Osteocyte (in vitro differentiated cells): ENCODE measurements at regions not wholly inside any gene's neighbourhood (a gene's known extent, or its start where the extent isn't known, plus 50 kb on each side); places are given as distances from the start of the nearest gene placed in this dataset.

Experiments
- DNase-seq: peaks from one replicate; pipeline ENCODE4 v3.0.0; 2021; ENCODE audit warnings: mixed read lengths; ENCODE audit not compliant: unreplicated experiment; ENCODE audit errors: extremely low spot score
- H3K27ac Mint-ChIP-seq: one replicate; pipeline ENCODE4 v1.8.0; 2021; ENCODE audit warnings: mild to moderate bottlenecking, mixed read lengths; ENCODE audit not compliant: unreplicated experiment
- H3K27me3 Mint-ChIP-seq: one replicate; pipeline ENCODE4 v1.8.0; 2021; ENCODE audit warnings: mixed read lengths; ENCODE audit not compliant: unreplicated experiment
- H3K36me3 Mint-ChIP-seq: one replicate; pipeline ENCODE4 v1.8.0; 2021; ENCODE audit warnings: mixed read lengths; ENCODE audit not compliant: unreplicated experiment
- H3K4me1 Mint-ChIP-seq: one replicate; pipeline ENCODE4 v1.8.0; 2021; ENCODE audit warnings: mixed read lengths; ENCODE audit not compliant: unreplicated experiment
- H3K4me3 Mint-ChIP-seq: one replicate; pipeline ENCODE4 v1.8.0; 2021; ENCODE audit warnings: mild to moderate bottlenecking, moderate library complexity, mixed read lengths; ENCODE audit not compliant: unreplicated experiment
- H3K9me3 Mint-ChIP-seq: one replicate; pipeline ENCODE4 v1.8.0; 2021; ENCODE audit warnings: mixed read lengths; ENCODE audit not compliant: unreplicated experiment
- TF ChIP-seq, protein P1 (sequence below): fragments of 200-600 bp; sonication (generic); IDR thresholded peaks from 2 replicates; pipeline ENCODE4 v1.5.0; 2021; ENCODE audit warnings: antibody characterized with exemption, mild to moderate bottlenecking, moderate library complexity

DNA sequence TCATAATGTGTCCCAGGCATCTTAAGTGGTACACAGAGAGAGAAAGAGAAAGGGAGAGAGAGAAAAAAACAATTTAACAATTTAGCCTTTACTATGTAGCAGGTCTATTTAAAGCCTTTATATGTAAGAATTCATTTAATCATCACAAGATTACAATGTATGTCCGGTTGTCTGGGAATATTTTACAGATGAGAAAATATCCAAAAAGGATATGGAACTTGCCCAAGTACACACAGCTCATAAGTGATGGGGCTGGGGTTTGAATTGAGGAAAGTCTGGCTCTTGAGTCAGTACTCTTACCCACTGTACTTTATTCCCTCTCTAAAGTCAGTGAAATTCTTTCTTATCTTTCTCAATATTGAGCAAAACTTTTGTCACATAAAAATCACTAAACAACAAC lies 104.6 kb downstream of the LYPLAL1 start:
- no peaks in the 10 kb centered on the region for H3K27me3 Mint-ChIP-seq
- no peak overlapping the region for H3K4me3 Mint-ChIP-seq
- H3K4me1 Mint-ChIP-seq = peaks cover 6% of the 10 kb centered on the region
- H3K9me3 Mint-ChIP-seq = no peaks in the 10 kb centered on the region
- H3K27ac Mint-ChIP-seq = no peak overlapping the region
- DNase-seq = no peak
- TF ChIP-seq, protein P1, sequence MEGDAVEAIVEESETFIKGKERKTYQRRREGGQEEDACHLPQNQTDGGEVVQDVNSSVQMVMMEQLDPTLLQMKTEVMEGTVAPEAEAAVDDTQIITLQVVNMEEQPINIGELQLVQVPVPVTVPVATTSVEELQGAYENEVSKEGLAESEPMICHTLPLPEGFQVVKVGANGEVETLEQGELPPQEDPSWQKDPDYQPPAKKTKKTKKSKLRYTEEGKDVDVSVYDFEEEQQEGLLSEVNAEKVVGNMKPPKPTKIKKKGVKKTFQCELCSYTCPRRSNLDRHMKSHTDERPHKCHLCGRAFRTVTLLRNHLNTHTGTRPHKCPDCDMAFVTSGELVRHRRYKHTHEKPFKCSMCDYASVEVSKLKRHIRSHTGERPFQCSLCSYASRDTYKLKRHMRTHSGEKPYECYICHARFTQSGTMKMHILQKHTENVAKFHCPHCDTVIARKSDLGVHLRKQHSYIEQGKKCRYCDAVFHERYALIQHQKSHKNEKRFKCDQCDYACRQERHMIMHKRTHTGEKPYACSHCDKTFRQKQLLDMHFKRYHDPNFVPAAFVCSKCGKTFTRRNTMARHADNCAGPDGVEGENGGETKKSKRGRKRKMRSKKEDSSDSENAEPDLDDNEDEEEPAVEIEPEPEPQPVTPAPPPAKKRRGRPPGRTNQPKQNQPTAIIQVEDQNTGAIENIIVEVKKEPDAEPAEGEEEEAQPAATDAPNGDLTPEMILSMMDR = no peak
- H3K36me3 Mint-ChIP-seq = no peaks in the 10 kb centered on the region

- Mint-ChIP-seq H3K27me3 (no peaks in the 10 kb centered on the region), H3K4me3 (no peak overlapping the region), H3K4me1 (peaks cover 8% of the 10 kb centered on the region), H3K9me3 (no peaks in the 10 kb centered on the region), H3K36me3 (peaks cover 1% of the 10 kb centered on the region), H3K27ac (no peak overlapping the region)
- DNase-seq = no peak
- TF ChIP-seq, protein P1 = no peak
Measured at GRCh38 chr1:219277304-219278105, 103.8 kb downstream of the LYPLAL1 start.

GRCh38 chr1:219276049-219276738 lies 102.5 kb downstream of the LYPLAL1 start:
- TF ChIP-seq, protein P1 = no peak
- no peaks in the 10 kb centered on the region for H3K27me3 Mint-ChIP-seq
- H3K4me3 Mint-ChIP-seq = no peak overlapping the region
- H3K27ac Mint-ChIP-seq = no peak overlapping the region
- H3K4me1 Mint-ChIP-seq = peaks cover 17% of the 10 kb centered on the region
- H3K9me3 Mint-ChIP-seq = no peaks in the 10 kb centered on the region
- H3K36me3 Mint-ChIP-seq = peaks cover 1% of the 10 kb centered on the region
- DNase-seq = no peak

- no peak for DNase-seq
- Mint-ChIP-seq H3K4me3 (no peak overlapping the region), H3K27me3 (no peaks in the 10 kb centered on the region), H3K27ac (no peak overlapping the region), H3K36me3 (peaks cover 1% of the 10 kb centered on the region), H3K4me1 (peaks cover 17% of the 10 kb centered on the region), H3K9me3 (no peaks in the 10 kb centered on the region)
- TF ChIP-seq, protein P1 = no peak
Measured at GRCh38 chr1:219273088-219273686, 99.5 kb downstream of the LYPLAL1 start.
